HG03432 (cell line): ENCODE measurements at regions not wholly inside any gene's neighbourhood (a gene's known extent, or its start where the extent isn't known, plus 50 kb on each side); places are given as distances from the start of the nearest gene placed in this dataset.

Experiments
- ATAC-seq: cut with Tn5 transposase; IDR thresholded peaks from one replicate; pipeline ENCODE4 v1.9.1; 2021; ENCODE audit warnings: mild to moderate bottlenecking, moderate library complexity; ENCODE audit not compliant: unreplicated experiment

DNA sequence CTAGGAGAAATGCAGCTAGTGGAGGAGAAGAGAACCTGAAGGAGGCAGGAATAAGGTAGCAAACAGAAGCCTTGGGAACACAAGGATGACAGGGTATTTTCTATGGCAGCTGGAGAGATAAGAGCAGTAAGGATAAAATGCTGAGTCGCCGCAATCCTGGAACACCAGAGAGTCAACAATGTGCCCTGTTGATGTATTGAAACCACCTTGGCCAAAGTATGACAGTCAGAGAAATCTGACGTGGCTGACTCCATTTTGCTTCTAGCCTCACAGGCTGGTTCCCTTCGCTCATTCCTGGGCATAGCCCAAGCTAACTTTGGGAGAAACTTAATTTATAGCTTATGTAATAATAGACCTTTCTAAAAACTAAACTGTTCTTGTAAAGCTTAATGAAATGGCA is 56.6 kb upstream of the C4orf54 start:
- ATAC-seq: no peak

DNA sequence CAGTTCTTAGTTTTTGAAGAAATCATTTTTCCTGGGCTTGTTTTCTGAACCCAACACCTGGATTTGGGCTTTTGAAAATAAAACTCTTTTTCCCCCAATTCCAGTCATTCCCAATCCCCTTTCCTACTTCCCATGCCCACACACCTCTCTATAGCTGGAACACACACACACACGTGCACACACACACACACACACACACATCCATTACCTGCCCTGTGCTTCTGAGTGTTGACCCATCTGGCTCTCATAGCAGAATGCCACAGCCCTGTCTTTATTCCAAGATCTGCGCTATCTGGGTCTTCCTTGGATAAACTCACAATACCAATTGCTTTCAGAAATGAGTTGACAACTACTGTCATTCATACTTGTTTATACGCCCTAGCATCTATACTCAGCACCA is 54.9 kb upstream of the C4orf54 start:
- no peak for ATAC-seq

DNA sequence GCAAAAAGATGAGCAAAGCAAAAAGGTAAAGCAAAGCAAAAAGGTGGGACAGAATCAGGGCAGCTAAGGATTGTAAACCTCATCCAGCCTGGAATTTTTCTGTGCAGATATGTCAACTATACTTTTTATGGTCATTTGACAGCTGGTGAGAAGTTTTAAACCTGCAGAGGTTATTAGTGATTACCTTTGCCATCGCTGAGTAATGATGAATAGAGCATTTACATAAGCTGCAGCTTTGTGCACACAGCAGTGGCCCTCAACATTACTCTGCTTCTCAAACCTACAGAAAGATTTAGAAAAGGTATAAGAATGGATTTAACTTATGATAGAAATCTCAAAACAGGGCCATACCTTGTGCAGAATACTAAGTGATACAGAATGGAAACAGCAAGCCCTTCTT is 54.5 kb upstream of the C4orf54 start:
- no peak for ATAC-seq

DNA sequence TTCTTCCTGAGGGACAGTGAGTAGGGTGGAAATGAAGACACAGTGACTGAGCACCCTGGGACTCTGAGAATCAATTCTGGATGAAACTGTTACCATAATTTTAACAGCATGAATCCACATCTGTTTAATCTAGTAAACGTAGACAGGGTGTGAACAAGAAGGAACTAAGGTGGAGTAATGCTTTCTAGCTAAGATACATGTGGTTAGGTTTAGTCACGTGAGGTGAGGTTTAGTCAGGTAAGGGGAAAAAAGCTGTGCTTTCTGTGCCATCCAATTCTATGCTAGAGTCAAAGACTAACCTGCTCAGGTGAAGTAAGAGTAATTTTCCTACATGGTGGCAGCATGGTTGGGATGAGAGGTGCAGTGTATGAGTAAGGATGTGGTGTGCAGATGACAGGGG is 54.0 kb upstream of the C4orf54 start:
- ATAC-seq: no peak

GRCh38 chr4:99710681-99711345 is 53.2 kb upstream of the C4orf54 start:
- ATAC-seq: no peak

GRCh38 chr4:99710020-99710419 is 52.4 kb upstream of the C4orf54 start:
- ATAC-seq: no peak

DNA sequence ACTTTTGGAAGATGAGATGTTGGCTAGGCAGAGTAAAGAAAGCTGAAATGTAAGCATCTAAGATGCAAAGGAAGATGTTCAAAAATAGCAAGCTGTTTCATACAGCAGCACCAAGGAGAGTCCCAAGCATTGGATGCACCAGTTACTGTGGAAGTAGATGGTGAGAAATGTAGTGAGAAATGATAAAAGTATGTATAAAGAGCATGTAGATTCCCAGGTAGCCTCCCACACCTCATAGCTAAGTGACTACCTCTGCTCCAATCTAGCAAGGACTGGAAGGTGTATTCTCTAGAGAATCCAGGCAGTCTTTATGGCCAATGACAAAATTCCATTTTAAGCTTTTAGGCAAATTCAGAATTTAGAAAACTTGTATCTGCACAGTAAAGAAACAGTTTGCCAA is 50.9 kb upstream of the C4orf54 start:
- ATAC-seq: no peak
